ENCODE measurements at regions not wholly inside any gene's neighbourhood (a gene's known extent, or its start where the extent isn't known, plus 50 kb on each side); places are given as distances from the start of the nearest gene placed in this dataset.
"Not testable (repeated sequence)": the region's sequence is repeated elsewhere in the genome, so short reads cannot be mapped to it uniquely, and the experiment has no call there.

GRCh38 chr3:77707281-77707680, 667.4 kb downstream of the ROBO2 start:
- no peak for DNase-seq

DNA sequence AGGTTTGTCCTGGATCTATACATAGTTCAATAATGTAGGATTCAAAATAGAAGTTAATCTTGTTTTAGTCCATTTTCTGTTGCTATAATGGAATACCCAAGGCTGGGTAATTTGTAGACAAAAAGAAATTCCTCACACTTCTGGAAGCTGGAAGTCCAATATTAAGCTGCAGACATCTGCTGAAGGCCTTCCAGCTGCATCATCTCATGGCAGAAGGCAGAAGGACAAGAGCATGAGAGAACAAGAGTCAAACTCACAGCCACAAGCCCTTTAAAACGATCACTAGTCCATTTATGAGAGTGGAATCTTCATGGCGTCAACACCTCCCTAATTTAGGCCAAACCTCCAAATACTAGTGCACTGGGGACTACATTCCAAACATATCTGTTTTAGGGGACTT, 669.3 kb downstream of the ROBO2 start:
- DNase-seq: no peak

DNA sequence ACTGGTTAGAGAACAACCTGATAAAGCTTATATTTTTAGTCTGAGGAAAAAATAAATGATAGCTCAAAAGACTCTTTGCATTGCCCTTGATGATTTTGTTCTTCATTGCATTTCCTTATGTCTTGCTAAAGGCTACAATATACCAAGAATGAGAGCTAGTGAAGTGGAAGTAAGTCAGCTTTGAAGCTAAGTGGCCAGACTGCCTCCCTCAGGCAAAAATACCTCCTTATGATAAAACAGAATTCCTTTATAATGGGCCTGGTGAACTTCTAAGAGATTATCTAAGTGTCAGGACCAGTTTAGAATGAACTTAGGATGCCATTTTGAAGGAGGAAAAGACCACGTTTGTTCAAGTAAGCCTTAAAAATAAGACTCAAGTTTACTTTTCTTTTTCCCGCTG, 678.4 kb downstream of the ROBO2 start:
- DNase-seq: no peak

GRCh38 chr3:77720460-77720971, 680.6 kb downstream of the ROBO2 start:
- no peak for DNase-seq

- DNase-seq: no peak
These were observed 686.6 kb downstream of the ROBO2 start for GRCh38 chr3:77726517-77726916.

GRCh38 chr3:77746048-77746447, 706.1 kb downstream of the ROBO2 start:
- no peak for DNase-seq

GRCh38 chr3:77746892-77747291, 707.0 kb downstream of the ROBO2 start:
- no peak for DNase-seq

DNA sequence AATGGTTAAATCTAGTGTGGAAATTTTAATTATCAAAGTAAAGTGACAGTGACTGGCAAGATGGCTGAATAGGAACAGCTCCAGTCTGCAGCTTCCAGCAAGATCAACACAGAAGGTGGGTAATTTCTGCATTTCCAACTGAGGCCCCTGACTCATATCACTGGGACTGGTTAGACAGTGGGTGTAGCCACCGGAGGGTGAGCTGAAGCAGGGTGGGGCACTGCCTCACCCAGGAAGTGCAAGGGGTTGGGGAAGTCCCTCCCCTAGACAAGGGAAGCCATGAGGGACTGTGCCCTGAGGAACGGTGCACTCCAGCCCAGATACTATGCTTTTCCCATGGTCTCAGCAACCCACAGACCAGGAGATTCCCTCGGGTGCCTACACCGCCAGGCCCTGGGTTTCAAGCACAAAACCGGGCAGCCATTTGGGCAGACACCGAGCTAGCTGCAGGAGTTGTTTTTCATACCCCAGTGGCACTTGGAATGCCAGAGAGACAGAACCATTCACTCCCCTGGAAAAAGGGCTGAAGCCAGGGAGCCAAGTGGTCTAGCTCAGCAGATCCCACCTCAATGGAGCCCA, 716.6 kb downstream of the ROBO2 start:
- DNase-seq: not testable (repeated sequence)

GRCh38 chr3:77772459-77772858, 732.6 kb downstream of the ROBO2 start:
- no peak for DNase-seq

GRCh38 chr3:77773084-77773483, 733.2 kb downstream of the ROBO2 start:
- no peak for DNase-seq

DNA sequence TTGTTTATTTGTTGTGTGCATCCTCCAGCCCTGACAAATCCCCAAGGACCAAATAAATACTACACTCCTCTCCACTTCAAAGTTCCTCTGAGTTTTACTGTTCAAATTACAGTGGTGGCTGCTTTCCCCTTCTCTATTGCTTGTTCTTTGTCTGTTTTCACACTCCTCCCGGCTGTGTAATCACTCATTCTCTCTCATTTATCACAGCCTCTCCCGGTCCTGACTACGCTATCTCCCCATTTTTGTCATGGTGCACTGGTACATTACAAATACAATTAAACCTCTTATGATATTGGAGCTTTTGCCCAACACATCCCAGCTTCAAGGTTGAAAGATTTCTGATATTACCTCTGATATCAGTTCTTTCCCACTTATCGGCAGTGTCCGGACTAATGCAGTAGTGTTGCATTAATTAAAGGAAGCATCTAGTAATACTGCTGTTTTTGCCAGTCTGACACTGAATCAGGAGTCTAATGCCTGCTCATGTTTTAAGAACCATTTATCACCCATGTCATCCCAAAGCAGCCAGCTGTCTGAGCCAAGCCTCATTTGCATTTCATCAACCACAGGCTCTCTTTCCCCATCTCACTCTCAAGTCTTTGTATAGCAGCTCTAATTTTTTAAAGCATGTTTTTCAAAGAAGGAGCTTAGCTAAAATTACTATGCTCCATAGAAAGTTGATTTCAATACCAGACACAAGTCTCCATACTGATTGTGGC, 740.5 kb downstream of the ROBO2 start:
- no peak for DNase-seq

GRCh38 chr3:77786216-77786615, 746.3 kb downstream of the ROBO2 start:
- no peak for DNase-seq

- DNase-seq: no peak
These were observed 755.1 kb downstream of the ROBO2 start for GRCh38 chr3:77795013-77795412.

- DNase-seq: no peak
These were observed 759.4 kb downstream of the ROBO2 start for GRCh38 chr3:77799278-77799677.

DNA sequence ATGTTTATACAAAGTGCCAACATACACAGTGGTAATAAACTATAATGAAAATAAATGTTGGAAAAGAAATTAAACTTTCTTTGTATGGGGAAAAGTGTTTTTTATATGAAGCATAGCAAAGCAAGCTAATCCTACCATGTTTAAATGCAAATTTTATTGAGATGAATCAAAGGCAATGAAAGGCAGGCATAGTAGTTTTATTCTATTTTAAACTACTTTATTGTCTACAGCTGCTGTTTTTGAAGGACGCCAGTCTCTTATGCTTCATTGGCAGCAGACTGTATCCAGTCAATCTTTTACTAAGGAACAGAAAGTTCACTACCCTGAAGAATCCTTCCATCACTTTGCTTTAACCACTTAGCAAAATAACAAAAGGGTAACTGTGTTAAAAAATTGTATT, 761.0 kb downstream of the ROBO2 start:
- DNase-seq: no peak

DNA sequence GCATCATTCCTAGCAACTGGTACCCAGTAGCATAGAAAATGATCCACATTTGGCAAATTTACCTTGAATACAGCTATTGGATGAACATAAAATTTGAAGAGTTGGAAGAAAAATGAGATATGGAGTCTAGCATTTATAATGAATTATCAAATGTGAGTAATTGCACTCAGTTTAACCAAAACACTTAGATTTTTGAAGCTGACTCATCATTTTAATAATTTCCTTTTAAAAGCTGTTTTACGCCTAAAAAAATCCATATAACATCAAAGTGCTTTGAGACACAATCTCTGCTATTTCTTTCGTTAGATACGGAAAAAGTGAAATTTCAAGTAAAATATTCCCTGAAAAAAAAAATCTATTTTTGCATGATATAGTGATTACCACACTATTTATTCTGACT, 767.4 kb downstream of the ROBO2 start:
- DNase-seq: no peak

- DNase-seq: no peak
These were observed 774.9 kb downstream of the ROBO2 start for GRCh38 chr3:77814845-77815244.

DNA sequence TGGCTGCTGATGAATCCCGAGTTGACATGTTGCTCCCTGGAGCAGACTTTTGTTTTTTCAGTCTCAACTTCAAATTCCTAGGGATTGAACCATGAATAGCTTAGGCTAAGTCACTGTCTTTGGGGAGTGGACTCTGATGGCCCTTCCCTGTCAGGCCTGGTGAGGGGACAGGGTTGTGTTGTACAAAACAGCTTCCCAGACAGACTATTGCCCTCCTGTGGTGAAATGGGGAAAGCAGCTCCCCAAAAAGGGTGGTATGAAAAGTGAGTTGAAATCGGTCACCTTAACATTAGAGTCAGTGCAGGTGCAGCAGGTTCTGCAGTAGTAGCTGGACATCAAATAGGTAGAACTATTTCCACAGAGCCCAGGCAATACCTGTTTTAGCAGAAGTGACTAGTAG, 775.6 kb downstream of the ROBO2 start:
- DNase-seq: no peak

- DNase-seq: no peak
These were observed 776.5 kb downstream of the ROBO2 start for GRCh38 chr3:77816366-77816765.

DNA sequence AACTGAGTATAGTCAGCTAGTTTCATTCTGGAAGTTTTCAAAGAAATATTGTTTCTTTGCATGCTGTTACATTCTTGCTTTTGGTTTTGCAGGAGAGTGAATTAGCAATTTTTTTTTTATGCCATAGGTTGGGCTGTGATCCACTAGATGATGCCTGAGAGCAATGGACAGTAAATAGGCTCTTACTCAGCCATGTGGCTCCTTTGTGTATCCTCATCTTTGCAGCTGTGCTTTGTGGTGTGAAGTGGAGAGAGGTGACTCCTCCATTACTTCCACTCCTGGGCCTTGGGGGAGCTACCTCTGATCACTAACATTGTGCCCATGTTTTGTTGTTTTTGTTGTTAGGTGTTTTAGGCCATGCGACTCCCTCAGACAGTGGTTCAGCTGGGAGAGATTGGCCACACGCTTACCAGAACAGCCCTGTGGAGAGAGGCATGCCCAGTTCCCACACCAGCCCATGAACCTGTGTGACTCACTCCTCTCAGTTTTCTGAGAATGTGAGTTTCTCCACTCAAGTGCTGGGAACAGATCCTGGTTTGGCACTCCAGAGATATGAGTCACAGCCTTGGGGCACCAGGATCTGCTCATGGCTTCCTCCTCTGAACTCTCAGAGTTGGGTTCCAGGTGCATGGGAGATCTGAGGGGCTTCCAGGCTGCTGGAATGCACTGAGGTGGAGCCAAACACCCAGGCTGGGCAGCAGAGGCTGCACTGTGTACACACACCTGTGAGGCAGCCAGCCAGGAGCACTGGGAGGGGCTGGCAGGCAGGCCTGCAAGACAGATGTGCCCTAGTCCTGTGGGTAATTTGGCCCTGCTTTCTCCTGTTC, 785.3 kb downstream of the ROBO2 start:
- DNase-seq: no peak

DNA sequence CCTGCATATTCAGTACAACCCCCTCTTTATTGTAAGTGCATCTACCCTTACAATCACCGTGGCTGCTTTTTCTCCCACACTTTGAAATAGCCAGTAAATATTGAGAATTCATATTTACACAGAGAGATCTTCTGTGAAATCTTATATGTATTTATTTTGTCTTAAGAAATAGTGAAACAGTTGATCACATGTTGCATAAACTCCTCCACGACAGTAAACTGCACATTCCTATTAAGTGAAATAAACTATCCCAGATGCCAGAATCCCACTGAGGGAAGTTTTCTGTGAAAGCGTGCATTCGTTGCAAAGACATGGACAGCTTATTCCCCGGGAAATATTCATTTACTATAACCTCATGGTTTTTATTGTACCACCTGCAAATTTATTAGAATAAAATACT, 796.0 kb downstream of the ROBO2 start:
- DNase-seq: no peak

GRCh38 chr3:77837456-77838025, 797.6 kb downstream of the ROBO2 start:
- DNase-seq: no peak

GRCh38 chr3:77859156-77859555, 819.3 kb downstream of the ROBO2 start:
- DNase-seq: no peak

GRCh38 chr3:77868725-77869124, 828.8 kb downstream of the ROBO2 start:
- no peak for DNase-seq

Measured in midbrain (tissue), 1 donor.